Astrocyte (in vitro differentiated cells and primary cell): ENCODE measurements at regions not wholly inside any gene's neighbourhood (a gene's known extent, or its start where the extent isn't known, plus 50 kb on each side); places are given as distances from the start of the nearest gene placed in this dataset.

Source experiments
- DNase-seq: peaks from one replicate; pipeline ENCODE4 v3.0.0-alpha.2; 2010; ENCODE audit warnings: low read depth
- FAIRE-seq: peaks from 2 replicates; lab custom pipeline; 2011; peaks lifted over from hg19 to GRCh38; lab: Jason Lieb, UNC
- H2AFZ ChIP-seq: 2 replicates; pipeline ENCODE4 v1.6.0; 2012; ENCODE audit warnings: low read depth, low read length, inconsistent platforms
- H3K27ac ChIP-seq: 2 replicates; pipeline ENCODE4 v1.5.1; 2011; ENCODE audit warnings: low read depth, low read length, inconsistent platforms
- H3K27me3 ChIP-seq: 2 replicates; pipeline ENCODE4 v1.6.0; 2011; ENCODE audit warnings: low read length, inconsistent platforms; ENCODE audit not compliant: insufficient read depth
- H3K36me3 ChIP-seq: 2 replicates; pipeline ENCODE4 v1.5.1; 2011; ENCODE audit warnings: low read length, inconsistent platforms; ENCODE audit not compliant: insufficient read depth
- H3K4me1 ChIP-seq: 2 replicates; pipeline ENCODE4 v1.5.1; 2011; ENCODE audit warnings: low read length, inconsistent platforms; ENCODE audit not compliant: insufficient read depth
- H3K4me2 ChIP-seq: 2 replicates; pipeline ENCODE4 v1.6.0; 2012; ENCODE audit warnings: low read length, inconsistent platforms
- H3K4me3 ChIP-seq: 2 replicates; pipeline ENCODE4 v1.5.1; 2011; ENCODE audit warnings: low read depth, mild to moderate bottlenecking, low read length, inconsistent platforms; ENCODE audit not compliant: insufficient read depth
- H3K79me2 ChIP-seq: 2 replicates; pipeline ENCODE4 v1.6.0; 2012; ENCODE audit warnings: mild to moderate bottlenecking, low read length, inconsistent platforms; ENCODE audit not compliant: insufficient read depth
- H3K9ac ChIP-seq: 2 replicates; pipeline ENCODE4 v1.6.0; 2012; ENCODE audit warnings: mild to moderate bottlenecking, low read length, inconsistent platforms
- H3K9me3 ChIP-seq: 2 replicates; pipeline ENCODE4 v1.5.1; 2012; ENCODE audit warnings: low read depth, mild to moderate bottlenecking, low read length, inconsistent platforms; ENCODE audit not compliant: insufficient read depth
- H4K20me1 ChIP-seq: 2 replicates; pipeline ENCODE4 v1.6.0; 2012; ENCODE audit warnings: low read length, inconsistent platforms; ENCODE audit not compliant: insufficient read depth
- H3K27ac Mint-ChIP-seq: one replicate; pipeline ENCODE4 v1.8.0; 2021; ENCODE audit warnings: mild to moderate bottlenecking, mixed read lengths; ENCODE audit not compliant: unreplicated experiment
- H3K27me3 Mint-ChIP-seq: one replicate; pipeline ENCODE4 v1.8.0; 2021; ENCODE audit warnings: low read depth, mixed read lengths; ENCODE audit not compliant: unreplicated experiment
- H3K36me3 Mint-ChIP-seq: one replicate; pipeline ENCODE4 v1.8.0; 2021; ENCODE audit warnings: low read depth, mixed read lengths; ENCODE audit not compliant: unreplicated experiment
- H3K4me1 Mint-ChIP-seq: one replicate; pipeline ENCODE4 v1.8.0; 2021; ENCODE audit warnings: low read depth, mixed read lengths; ENCODE audit not compliant: unreplicated experiment
- H3K4me3 Mint-ChIP-seq: one replicate; pipeline ENCODE4 v1.8.0; 2021; ENCODE audit warnings: mild to moderate bottlenecking, moderate library complexity, mixed read lengths; ENCODE audit not compliant: unreplicated experiment
- H3K9me3 Mint-ChIP-seq: one replicate; pipeline ENCODE4 v1.8.0; 2021; ENCODE audit warnings: mild to moderate bottlenecking, mixed read lengths; ENCODE audit not compliant: unreplicated experiment
- EZH2 ChIP-seq: IDR thresholded peaks from 2 replicates; pipeline ENCODE4 v1.6.1; 2012; ENCODE audit warnings: mild to moderate bottlenecking, low read length, inconsistent platforms; ENCODE audit not compliant: insufficient read depth
- TF ChIP-seq, protein P1 (sequence below): IDR thresholded peaks from 2 replicates; pipeline ENCODE4 v1.5.1; 2011; ENCODE audit warnings: low read depth, mild to moderate bottlenecking, inconsistent platforms, low read length, moderate library complexity; ENCODE audit not compliant: insufficient read depth

GRCh38 chr3:139811331-139811730 lies 123.7 kb upstream of the CLSTN2 start:
- Mint-ChIP-seq H3K4me1 (peaks cover 23% of the 10 kb centered on the region), H3K4me3 (no peak overlapping the region), H3K9me3 (no peaks in the 10 kb centered on the region), H3K27ac (peak overlapping the region; percentile 67), H3K36me3 (no peaks in the 10 kb centered on the region), H3K27me3 (no peaks in the 10 kb centered on the region)
- no peak overlapping the region for H2AFZ ChIP-seq
- H3K4me2 ChIP-seq, result peak overlapping the region; percentile 55
- no peak overlapping the region for H3K4me3 ChIP-seq
- H3K79me2 ChIP-seq, result no peaks in the 10 kb centered on the region
- H3K27me3 ChIP-seq, result no peaks in the 10 kb centered on the region
- no peaks in the 10 kb centered on the region for H3K36me3 ChIP-seq
- DNase-seq (peak; percentile 54), FAIRE-seq (no peak)
- no peaks in the 10 kb centered on the region for H3K9me3 ChIP-seq
- peaks cover 5% of the 10 kb centered on the region for H3K4me1 ChIP-seq
- H3K9ac ChIP-seq, result no peak overlapping the region
- H4K20me1 ChIP-seq, result no peaks in the 10 kb centered on the region
- H3K27ac ChIP-seq, result no peak overlapping the region
- TF ChIP-seq EZH2, result no peak
- TF ChIP-seq, protein P1, sequence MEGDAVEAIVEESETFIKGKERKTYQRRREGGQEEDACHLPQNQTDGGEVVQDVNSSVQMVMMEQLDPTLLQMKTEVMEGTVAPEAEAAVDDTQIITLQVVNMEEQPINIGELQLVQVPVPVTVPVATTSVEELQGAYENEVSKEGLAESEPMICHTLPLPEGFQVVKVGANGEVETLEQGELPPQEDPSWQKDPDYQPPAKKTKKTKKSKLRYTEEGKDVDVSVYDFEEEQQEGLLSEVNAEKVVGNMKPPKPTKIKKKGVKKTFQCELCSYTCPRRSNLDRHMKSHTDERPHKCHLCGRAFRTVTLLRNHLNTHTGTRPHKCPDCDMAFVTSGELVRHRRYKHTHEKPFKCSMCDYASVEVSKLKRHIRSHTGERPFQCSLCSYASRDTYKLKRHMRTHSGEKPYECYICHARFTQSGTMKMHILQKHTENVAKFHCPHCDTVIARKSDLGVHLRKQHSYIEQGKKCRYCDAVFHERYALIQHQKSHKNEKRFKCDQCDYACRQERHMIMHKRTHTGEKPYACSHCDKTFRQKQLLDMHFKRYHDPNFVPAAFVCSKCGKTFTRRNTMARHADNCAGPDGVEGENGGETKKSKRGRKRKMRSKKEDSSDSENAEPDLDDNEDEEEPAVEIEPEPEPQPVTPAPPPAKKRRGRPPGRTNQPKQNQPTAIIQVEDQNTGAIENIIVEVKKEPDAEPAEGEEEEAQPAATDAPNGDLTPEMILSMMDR, result no peak

DNA sequence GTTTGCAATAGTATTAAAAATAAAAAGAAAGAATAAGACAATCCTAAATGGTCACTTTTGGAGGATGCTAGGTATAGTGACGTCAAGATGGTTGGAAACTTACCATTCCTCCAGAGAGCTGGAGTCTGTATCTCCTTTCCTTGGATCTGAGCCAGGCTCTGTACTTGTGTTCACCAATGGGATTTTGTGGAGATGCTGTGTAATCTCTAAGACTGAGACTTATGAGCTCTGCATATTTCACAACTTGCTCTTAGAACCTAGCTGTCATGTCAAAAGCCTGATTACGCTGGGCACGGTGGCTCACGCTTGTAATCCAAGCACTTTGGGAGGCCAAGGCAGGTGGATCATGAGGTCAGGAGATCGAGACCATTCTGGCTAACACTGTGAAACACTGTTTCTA lies 126.8 kb upstream of the CLSTN2 start:
- Histone ChIP-seq H3K9me3 (no peaks in the 10 kb centered on the region), H3K36me3 (no peaks in the 10 kb centered on the region), H3K27ac (no peak overlapping the region), H3K27me3 (no peaks in the 10 kb centered on the region), H2AFZ (no peak overlapping the region), H4K20me1 (no peaks in the 10 kb centered on the region), H3K4me3 (no peak overlapping the region), H3K4me1 (peaks cover 5% of the 10 kb centered on the region), H3K4me2 (no peak overlapping the region), H3K9ac (no peak overlapping the region), H3K79me2 (no peaks in the 10 kb centered on the region)
- Mint-ChIP-seq H3K9me3 (no peaks in the 10 kb centered on the region), H3K4me1 (peaks cover 18% of the 10 kb centered on the region), H3K27me3 (no peaks in the 10 kb centered on the region), H3K27ac (no peak overlapping the region), H3K4me3 (no peak overlapping the region), H3K36me3 (no peaks in the 10 kb centered on the region)
- DNase-seq (no peak), FAIRE-seq (no peak)
- TF ChIP-seq, protein P1, result no peak
- no peak for TF ChIP-seq EZH2

GRCh38 chr3:139803294-139803693 lies 125.5 kb upstream of the NMNAT3 start:
- no peaks in the 10 kb centered on the region for H3K79me2 ChIP-seq
- H3K27ac ChIP-seq, result no peak overlapping the region
- Mint-ChIP-seq H3K4me1 (no peaks in the 10 kb centered on the region), H3K36me3 (no peaks in the 10 kb centered on the region), H3K9me3 (peaks cover 1% of the 10 kb centered on the region), H3K4me3 (no peak overlapping the region), H3K27ac (no peak overlapping the region), H3K27me3 (no peaks in the 10 kb centered on the region)
- H3K27me3 ChIP-seq, result no peaks in the 10 kb centered on the region
- no peak overlapping the region for H3K4me2 ChIP-seq
- TF ChIP-seq EZH2, result no peak
- TF ChIP-seq, protein P1, result no peak
- FAIRE-seq (no peak), DNase-seq (no peak)
- H4K20me1 ChIP-seq, result no peaks in the 10 kb centered on the region
- H3K4me1 ChIP-seq, result no peaks in the 10 kb centered on the region
- H3K36me3 ChIP-seq, result no peaks in the 10 kb centered on the region
- H3K4me3 ChIP-seq, result no peak overlapping the region
- no peaks in the 10 kb centered on the region for H3K9me3 ChIP-seq
- H2AFZ ChIP-seq, result no peak overlapping the region
- no peak overlapping the region for H3K9ac ChIP-seq
